ENCODE measurements at regions not wholly inside any gene's neighbourhood (a gene's known extent, or its start where the extent isn't known, plus 50 kb on each side); places are given as distances from the start of the nearest gene placed in this dataset.

- no peak for TF ChIP-seq CTCF (IDR thresholded peaks at IDR 0.05)
- no peak for TF ChIP-seq POLR2AphosphoS5 (IDR thresholded peaks at IDR 0.05)
- no peak for TF ChIP-seq POLR2A (IDR thresholded peaks at IDR 0.05; ENCODE audit: low read depth)
Measured at GRCh38 chr18:22108674-22109073, 60.7 kb upstream of the GATA6 start.

All from esophagus muscularis mucosa (tissue), 3 donors.